SK-N-SH treated with all-trans-retinoic acid at 6 μM for 48 hours (cell line): ENCODE measurements at regions not wholly inside any gene's neighbourhood (a gene's known extent, or its start where the extent isn't known, plus 50 kb on each side); places are given as distances from the start of the nearest gene placed in this dataset.

Experiments
- ATAC-seq: fragments of 200-7000 bp; cut with Tn5 transposase; 3 replicates; pipeline ENCODE4 v1.9.1; 2020; ENCODE audit warnings: mild to moderate bottlenecking, moderate library complexity
- ARNTL ChIP-seq: fragments of 450-650 bp; formaldehyde crosslinking; IDR thresholded peaks from 2 replicates; pipeline ENCODE4 v1.5.0; 2020; ENCODE audit warnings: low read depth, mild to moderate bottlenecking, moderate library complexity, borderline replicate concordance
- CSDC2 ChIP-seq: fragments of 250-450 bp; sonication (Bioruptor Pico); IDR thresholded peaks from 2 replicates; pipeline ENCODE4 v1.5.0; 2020; ENCODE audit warnings: mild to moderate bottlenecking, moderate library complexity
- ESRRG ChIP-seq: fragments of 250-450 bp; sonication (Bioruptor Pico); IDR thresholded peaks from 2 replicates; pipeline ENCODE4 v1.6.1; 2021; ENCODE audit warnings: mild to moderate bottlenecking
- GLIS3 ChIP-seq: fragments of 250-450 bp; sonication (Bioruptor Pico); IDR thresholded peaks from 2 replicates; pipeline ENCODE4 v1.5.0; 2020; ENCODE audit warnings: mild to moderate bottlenecking, moderate library complexity
- ISL1 ChIP-seq: fragments of 250-450 bp; sonication (Bioruptor Pico); IDR thresholded peaks from 2 replicates; pipeline ENCODE4 v2.1.2; 2022; ENCODE audit warnings: mild to moderate bottlenecking, moderate library complexity
- OSR1 ChIP-seq: fragments of 250-450 bp; sonication (Bioruptor Pico); IDR thresholded peaks from 2 replicates; pipeline ENCODE4 v1.8.0; 2022; ENCODE audit warnings: moderate library complexity, mild to moderate bottlenecking, inconsistent platforms
- PPARA ChIP-seq: fragments of 250-450 bp; sonication (Bioruptor Pico); IDR thresholded peaks from 2 replicates; pipeline ENCODE4 v1.5.0; 2020; ENCODE audit warnings: mild to moderate bottlenecking, borderline replicate concordance
- RARB ChIP-seq: fragments of 250-450 bp; sonication (Bioruptor Pico); IDR thresholded peaks from 2 replicates; pipeline ENCODE4 v1.8.0; 2021; ENCODE audit warnings: mild to moderate bottlenecking, moderate library complexity
- SNAI2 ChIP-seq: fragments of 250-450 bp; sonication (Bioruptor Pico); IDR thresholded peaks from 2 replicates; pipeline ENCODE4 v1.5.0; 2020; ENCODE audit warnings: mild to moderate bottlenecking, moderate library complexity
- TCF4 ChIP-seq: fragments of 250-450 bp; sonication (Bioruptor Pico); IDR thresholded peaks from 2 replicates; pipeline ENCODE4 v1.8.0; 2021; ENCODE audit warnings: mild to moderate bottlenecking, moderate library complexity, borderline replicate concordance
- TOX ChIP-seq: fragments of 250-450 bp; sonication (Bioruptor Pico); IDR thresholded peaks from 2 replicates; pipeline ENCODE4 v1.8.0; 2021; ENCODE audit warnings: mild to moderate bottlenecking, moderate library complexity, borderline replicate concordance
- ZFP3 ChIP-seq: fragments of 250-450 bp; sonication (Bioruptor Pico); IDR thresholded peaks from 2 replicates; pipeline ENCODE4 v1.5.0; 2020; ENCODE audit warnings: mild to moderate bottlenecking, moderate library complexity
- ZFP30 ChIP-seq: fragments of 450-650 bp; formaldehyde crosslinking; IDR thresholded peaks from 2 replicates; pipeline ENCODE4 v1.5.0; 2022; ENCODE audit warnings: mild to moderate bottlenecking, moderate library complexity
- ZNF565 ChIP-seq: fragments of 450-650 bp; formaldehyde crosslinking; conservative IDR thresholded peaks from 2 replicates; pipeline ENCODE4 v1.5.0; 2020; ENCODE audit warnings: low read depth, mild to moderate bottlenecking, moderate library complexity
- ZNF70 ChIP-seq: fragments of 450-650 bp; formaldehyde crosslinking; IDR thresholded peaks from 2 replicates; pipeline ENCODE4 v1.5.0; 2020; ENCODE audit warnings: mild to moderate bottlenecking, moderate library complexity
- ZNF8 ChIP-seq: fragments of 450-650 bp; formaldehyde crosslinking; IDR thresholded peaks from 2 replicates; pipeline ENCODE4 v1.5.0; 2020; ENCODE audit warnings: mild to moderate bottlenecking, moderate library complexity
- TF ChIP-seq, protein P1 (sequence below): fragments of 250-450 bp; sonication (Bioruptor Pico); IDR thresholded peaks from 2 replicates; pipeline ENCODE4 v1.8.0; 2020; ENCODE audit warnings: mild to moderate bottlenecking, moderate library complexity, borderline replicate concordance
- TF ChIP-seq, protein P2 (sequence below): fragments of 250-450 bp; sonication (Bioruptor Pico); IDR thresholded peaks from 2 replicates; pipeline ENCODE4 v1.5.0; 2020; ENCODE audit warnings: mild to moderate bottlenecking, moderate library complexity
- TF ChIP-seq, protein P3 (sequence below): fragments of 250-450 bp; sonication (Bioruptor Pico); IDR thresholded peaks from 2 replicates; pipeline ENCODE4 v1.8.0; 2021; ENCODE audit warnings: low read depth, mild to moderate bottlenecking, moderate library complexity, borderline replicate concordance

- TF ChIP-seq, protein P1, sequence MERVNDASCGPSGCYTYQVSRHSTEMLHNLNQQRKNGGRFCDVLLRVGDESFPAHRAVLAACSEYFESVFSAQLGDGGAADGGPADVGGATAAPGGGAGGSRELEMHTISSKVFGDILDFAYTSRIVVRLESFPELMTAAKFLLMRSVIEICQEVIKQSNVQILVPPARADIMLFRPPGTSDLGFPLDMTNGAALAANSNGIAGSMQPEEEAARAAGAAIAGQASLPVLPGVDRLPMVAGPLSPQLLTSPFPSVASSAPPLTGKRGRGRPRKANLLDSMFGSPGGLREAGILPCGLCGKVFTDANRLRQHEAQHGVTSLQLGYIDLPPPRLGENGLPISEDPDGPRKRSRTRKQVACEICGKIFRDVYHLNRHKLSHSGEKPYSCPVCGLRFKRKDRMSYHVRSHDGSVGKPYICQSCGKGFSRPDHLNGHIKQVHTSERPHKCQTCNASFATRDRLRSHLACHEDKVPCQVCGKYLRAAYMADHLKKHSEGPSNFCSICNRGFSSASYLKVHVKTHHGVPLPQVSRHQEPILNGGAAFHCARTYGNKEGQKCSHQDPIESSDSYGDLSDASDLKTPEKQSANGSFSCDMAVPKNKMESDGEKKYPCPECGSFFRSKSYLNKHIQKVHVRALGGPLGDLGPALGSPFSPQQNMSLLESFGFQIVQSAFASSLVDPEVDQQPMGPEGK (CRISPR knock-in tag) = no peak
- TF ChIP-seq ARNTL (CRISPR knock-in tag) (no peak), ZNF565 (CRISPR knock-in tag) (no peak), ZFP30 (no peak), OSR1 (CRISPR knock-in tag) (no peak), ESRRG (CRISPR knock-in tag) (no peak), ISL1 (CRISPR knock-in tag) (no peak), TCF4 (CRISPR knock-in tag) (no peak)
- TF ChIP-seq, protein P2, sequence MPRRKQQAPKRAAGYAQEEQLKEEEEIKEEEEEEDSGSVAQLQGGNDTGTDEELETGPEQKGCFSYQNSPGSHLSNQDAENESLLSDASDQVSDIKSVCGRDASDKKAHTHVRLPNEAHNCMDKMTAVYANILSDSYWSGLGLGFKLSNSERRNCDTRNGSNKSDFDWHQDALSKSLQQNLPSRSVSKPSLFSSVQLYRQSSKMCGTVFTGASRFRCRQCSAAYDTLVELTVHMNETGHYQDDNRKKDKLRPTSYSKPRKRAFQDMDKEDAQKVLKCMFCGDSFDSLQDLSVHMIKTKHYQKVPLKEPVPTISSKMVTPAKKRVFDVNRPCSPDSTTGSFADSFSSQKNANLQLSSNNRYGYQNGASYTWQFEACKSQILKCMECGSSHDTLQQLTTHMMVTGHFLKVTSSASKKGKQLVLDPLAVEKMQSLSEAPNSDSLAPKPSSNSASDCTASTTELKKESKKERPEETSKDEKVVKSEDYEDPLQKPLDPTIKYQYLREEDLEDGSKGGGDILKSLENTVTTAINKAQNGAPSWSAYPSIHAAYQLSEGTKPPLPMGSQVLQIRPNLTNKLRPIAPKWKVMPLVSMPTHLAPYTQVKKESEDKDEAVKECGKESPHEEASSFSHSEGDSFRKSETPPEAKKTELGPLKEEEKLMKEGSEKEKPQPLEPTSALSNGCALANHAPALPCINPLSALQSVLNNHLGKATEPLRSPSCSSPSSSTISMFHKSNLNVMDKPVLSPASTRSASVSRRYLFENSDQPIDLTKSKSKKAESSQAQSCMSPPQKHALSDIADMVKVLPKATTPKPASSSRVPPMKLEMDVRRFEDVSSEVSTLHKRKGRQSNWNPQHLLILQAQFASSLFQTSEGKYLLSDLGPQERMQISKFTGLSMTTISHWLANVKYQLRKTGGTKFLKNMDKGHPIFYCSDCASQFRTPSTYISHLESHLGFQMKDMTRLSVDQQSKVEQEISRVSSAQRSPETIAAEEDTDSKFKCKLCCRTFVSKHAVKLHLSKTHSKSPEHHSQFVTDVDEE (CRISPR knock-in tag) = no peak
- ATAC-seq = no peak
Measured at GRCh38 chr2:35803126-35803525, 552.5 kb upstream of the CRIM1 start.

- TF ChIP-seq ZNF8 (CRISPR knock-in tag) (no peak), PPARA (CRISPR knock-in tag) (no peak), SNAI2 (CRISPR knock-in tag) (no peak), ZFP3 (CRISPR knock-in tag) (no peak), TCF4 (CRISPR knock-in tag) (no peak), RARB (no peak), ESRRG (CRISPR knock-in tag) (no peak), TOX (CRISPR knock-in tag) (no peak), ARNTL (CRISPR knock-in tag) (no peak), ISL1 (CRISPR knock-in tag) (no peak), ZNF70 (CRISPR knock-in tag) (no peak), GLIS3 (CRISPR knock-in tag) (no peak), CSDC2 (no peak)
- TF ChIP-seq, protein P1 (CRISPR knock-in tag) = no peak
- TF ChIP-seq, protein P3, sequence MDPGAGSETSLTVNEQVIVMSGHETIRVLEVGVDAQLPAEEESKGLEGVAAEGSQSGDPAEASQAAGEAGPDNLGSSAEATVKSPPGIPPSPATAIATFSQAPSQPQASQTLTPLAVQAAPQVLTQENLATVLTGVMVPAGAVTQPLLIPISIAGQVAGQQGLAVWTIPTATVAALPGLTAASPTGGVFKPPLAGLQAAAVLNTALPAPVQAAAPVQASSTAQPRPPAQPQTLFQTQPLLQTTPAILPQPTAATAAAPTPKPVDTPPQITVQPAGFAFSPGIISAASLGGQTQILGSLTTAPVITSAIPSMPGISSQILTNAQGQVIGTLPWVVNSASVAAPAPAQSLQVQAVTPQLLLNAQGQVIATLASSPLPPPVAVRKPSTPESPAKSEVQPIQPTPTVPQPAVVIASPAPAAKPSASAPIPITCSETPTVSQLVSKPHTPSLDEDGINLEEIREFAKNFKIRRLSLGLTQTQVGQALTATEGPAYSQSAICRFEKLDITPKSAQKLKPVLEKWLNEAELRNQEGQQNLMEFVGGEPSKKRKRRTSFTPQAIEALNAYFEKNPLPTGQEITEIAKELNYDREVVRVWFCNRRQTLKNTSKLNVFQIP (CRISPR knock-in tag) = no peak
- no peak for ATAC-seq
Measured at GRCh38 chr2:35794796-35795450, 560.7 kb upstream of the CRIM1 start.

DNA sequence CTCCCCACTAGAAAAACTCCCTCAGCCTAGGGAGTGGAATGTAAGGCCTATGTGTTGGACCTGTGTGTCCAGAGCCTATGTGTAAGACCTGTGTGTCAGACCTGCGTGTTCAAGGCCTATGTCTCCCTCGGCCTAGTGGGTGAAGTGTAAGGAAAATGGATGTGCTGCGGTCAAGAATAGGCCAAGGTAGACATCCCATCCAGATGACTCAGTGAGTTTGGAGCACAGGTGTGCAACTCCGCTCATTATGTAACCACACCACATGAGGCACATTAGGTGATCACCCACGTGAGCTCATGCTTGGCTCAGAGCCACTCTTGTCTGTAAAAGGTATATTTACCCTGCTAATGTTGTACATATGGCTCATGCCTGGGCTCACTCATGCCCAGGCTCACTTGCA, 565.3 kb upstream of the CRIM1 start:
- no peak for ATAC-seq
- TF ChIP-seq ZNF70 (CRISPR knock-in tag) (no peak), TOX (CRISPR knock-in tag) (no peak), PPARA (CRISPR knock-in tag) (no peak), RARB (no peak)

DNA sequence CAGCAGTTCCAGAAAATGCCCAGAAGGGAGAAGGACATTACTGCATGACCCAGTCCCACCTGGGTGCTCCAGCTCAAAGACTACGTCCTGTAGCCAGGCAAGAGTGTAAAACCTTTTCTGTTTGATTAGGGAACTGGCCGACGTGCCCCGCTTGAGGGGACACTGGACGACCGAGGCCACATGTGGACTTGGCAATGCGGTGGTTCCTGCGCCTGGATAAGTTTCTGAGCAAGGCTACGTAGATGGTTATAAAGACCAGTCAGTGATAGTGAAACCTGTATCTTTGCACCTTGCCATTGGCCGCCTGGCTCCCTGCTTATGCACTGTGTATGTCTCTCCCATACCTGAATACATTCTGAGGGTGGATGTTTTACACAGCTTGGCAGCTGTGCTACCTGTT, 567.0 kb upstream of the CRIM1 start:
- ATAC-seq = no peak
- TF ChIP-seq, protein P1 (CRISPR knock-in tag) = no peak
- TF ChIP-seq ZNF8 (CRISPR knock-in tag) (no peak), GLIS3 (CRISPR knock-in tag) (no peak), RARB (no peak)
- TF ChIP-seq, protein P3 (CRISPR knock-in tag) = no peak
